ENCODE measurements at regions not wholly inside any gene's neighbourhood (a gene's known extent, or its start where the extent isn't known, plus 50 kb on each side); places are given as distances from the start of the nearest gene placed in this dataset.

DNA sequence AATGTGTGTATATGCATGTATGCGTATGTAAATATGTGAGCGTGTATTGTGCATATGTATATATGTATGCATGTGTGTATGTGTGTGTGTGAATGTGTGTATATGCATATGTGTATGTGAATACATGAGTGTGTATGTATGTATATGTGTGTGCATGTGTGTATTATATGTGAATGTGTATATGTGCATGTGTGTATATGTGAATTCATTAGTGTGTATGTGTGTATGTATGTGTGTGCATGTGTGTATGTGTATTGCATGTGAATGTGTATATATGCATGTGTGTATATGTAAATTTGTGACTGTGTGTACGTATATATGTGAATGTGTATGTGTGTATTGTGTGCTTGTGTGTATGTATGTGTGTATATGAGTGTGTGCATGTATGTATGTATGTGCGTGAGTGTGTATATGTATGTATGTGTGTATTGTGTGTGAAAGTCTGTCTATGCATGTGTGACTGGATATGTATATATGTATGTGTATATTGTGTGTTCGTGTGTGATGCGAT lies 455.9 kb downstream of the TYW1 start:
- TF ChIP-seq CTCF (IDR thresholded peaks at IDR 0.05) (no peak), POLR2A (IDR thresholded peaks at IDR 0.05) (no peak)
